Nephron (organoid): ENCODE measurements at regions not wholly inside any gene's neighbourhood (a gene's known extent, or its start where the extent isn't known, plus 50 kb on each side); places are given as distances from the start of the nearest gene placed in this dataset.

Experiments
- H3K27ac Mint-ChIP-seq, 3 experiments: 2 replicates each; pipeline ENCODE4 v1.8.0; 2020; ENCODE audit warnings: mixed read lengths in 3 of 3, mild to moderate bottlenecking in 2 of 3, moderate library complexity in 1 of 3
- H3K27me3 Mint-ChIP-seq: 2 replicates; pipeline ENCODE4 v1.8.0; 2021; ENCODE audit warnings: low read depth, mild to moderate bottlenecking, moderate library complexity, mixed read lengths
- H3K36me3 Mint-ChIP-seq: 2 replicates; pipeline ENCODE4 v1.8.0; 2020; ENCODE audit warnings: low read depth, mixed read lengths
- H3K4me1 Mint-ChIP-seq: 2 replicates; pipeline ENCODE4 v1.8.0; 2020; ENCODE audit warnings: mixed read lengths
- H3K4me3 Mint-ChIP-seq, 3 experiments: 2 replicates each; pipeline ENCODE4 v1.8.0; 2020; ENCODE audit warnings: mild to moderate bottlenecking in 3 of 3, mixed read lengths in 3 of 3, moderate library complexity in 2 of 3
- H3K9me3 Mint-ChIP-seq: 2 replicates; pipeline ENCODE4 v1.8.0; 2020; ENCODE audit warnings: mixed read lengths
- TF ChIP-seq, protein P1 (sequence below), 3 experiments: fragments of 200-600 bp; sonication (generic); IDR thresholded peaks; one replicate each; pipeline ENCODE4 v1.5.0; 2021; ENCODE audit warnings: antibody characterized with exemption in 3 of 3; ENCODE audit not compliant: unreplicated experiment in 3 of 3

GRCh38 chr22:27507111-27507611, 294.4 kb downstream of the MN1 start:
- H3K4me1 Mint-ChIP-seq: peaks cover 73% of the 10 kb centered on the region
- peaks cover 7% of the 10 kb centered on the region for H3K9me3 Mint-ChIP-seq
- no peaks in the 10 kb centered on the region for H3K36me3 Mint-ChIP-seq
- TF ChIP-seq, protein P1, sequence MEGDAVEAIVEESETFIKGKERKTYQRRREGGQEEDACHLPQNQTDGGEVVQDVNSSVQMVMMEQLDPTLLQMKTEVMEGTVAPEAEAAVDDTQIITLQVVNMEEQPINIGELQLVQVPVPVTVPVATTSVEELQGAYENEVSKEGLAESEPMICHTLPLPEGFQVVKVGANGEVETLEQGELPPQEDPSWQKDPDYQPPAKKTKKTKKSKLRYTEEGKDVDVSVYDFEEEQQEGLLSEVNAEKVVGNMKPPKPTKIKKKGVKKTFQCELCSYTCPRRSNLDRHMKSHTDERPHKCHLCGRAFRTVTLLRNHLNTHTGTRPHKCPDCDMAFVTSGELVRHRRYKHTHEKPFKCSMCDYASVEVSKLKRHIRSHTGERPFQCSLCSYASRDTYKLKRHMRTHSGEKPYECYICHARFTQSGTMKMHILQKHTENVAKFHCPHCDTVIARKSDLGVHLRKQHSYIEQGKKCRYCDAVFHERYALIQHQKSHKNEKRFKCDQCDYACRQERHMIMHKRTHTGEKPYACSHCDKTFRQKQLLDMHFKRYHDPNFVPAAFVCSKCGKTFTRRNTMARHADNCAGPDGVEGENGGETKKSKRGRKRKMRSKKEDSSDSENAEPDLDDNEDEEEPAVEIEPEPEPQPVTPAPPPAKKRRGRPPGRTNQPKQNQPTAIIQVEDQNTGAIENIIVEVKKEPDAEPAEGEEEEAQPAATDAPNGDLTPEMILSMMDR (IDR thresholded peaks at IDR 0.05; ENCODE audit: unreplicated experiment in 3 of 3): no peak
- no peak overlapping the region for H3K4me3 Mint-ChIP-seq
- peak overlapping the region in 2 of 3 experiments; percentile 23 to 47 for H3K27ac Mint-ChIP-seq
- H3K27me3 Mint-ChIP-seq: peaks cover 31% of the 10 kb centered on the region

GRCh38 chr22:27507935-27508526, 293.5 kb downstream of the MN1 start:
- Mint-ChIP-seq H3K4me1 (peaks cover 77% of the 10 kb centered on the region), H3K9me3 (peaks cover 4% of the 10 kb centered on the region), H3K36me3 (no peaks in the 10 kb centered on the region), H3K27ac (peak overlapping the region in 2 of 3 experiments; percentile 23 to 67), H3K4me3 (no peak overlapping the region), H3K27me3 (peaks cover 31% of the 10 kb centered on the region)
- TF ChIP-seq, protein P1 (IDR thresholded peaks at IDR 0.05; ENCODE audit: unreplicated experiment in 3 of 3): no peak

GRCh38 chr22:27509132-27509920, 292.2 kb downstream of the MN1 start:
- H3K4me3 Mint-ChIP-seq: peak overlapping the region in 1 of 3 experiments; percentile 8
- H3K4me1 Mint-ChIP-seq: peaks cover 71% of the 10 kb centered on the region
- peaks cover 2% of the 10 kb centered on the region for H3K9me3 Mint-ChIP-seq
- H3K27me3 Mint-ChIP-seq: peaks cover 31% of the 10 kb centered on the region
- H3K27ac Mint-ChIP-seq: peak overlapping the region in 1 of 3 experiments; percentile 69
- TF ChIP-seq, protein P1 (IDR thresholded peaks at IDR 0.05; ENCODE audit: unreplicated experiment in 3 of 3): no peak
- H3K36me3 Mint-ChIP-seq: no peaks in the 10 kb centered on the region

DNA sequence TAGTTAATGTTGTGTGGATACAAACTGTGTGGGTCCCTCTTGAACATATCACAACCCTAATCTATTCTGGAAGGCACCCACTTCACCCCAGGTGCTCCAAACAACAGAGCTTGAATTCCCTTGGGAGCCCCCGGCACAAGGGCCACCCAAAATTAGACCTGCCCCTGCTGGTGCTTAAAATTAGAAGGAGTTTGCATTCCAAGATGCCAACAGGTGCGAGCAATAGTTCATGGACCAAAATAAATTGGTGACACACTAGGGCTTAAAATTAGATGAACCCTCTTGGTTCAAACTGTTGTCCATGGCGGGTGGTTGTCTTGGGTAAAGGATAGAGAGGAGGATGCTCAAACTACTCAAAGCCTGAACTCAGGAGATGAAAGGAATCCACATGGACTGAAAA, 291.5 kb downstream of the MN1 start:
- H3K27me3 Mint-ChIP-seq: peaks cover 27% of the 10 kb centered on the region
- H3K36me3 Mint-ChIP-seq: no peaks in the 10 kb centered on the region

GRCh38 chr22:27512283-27512761, 289.2 kb downstream of the MN1 start:
- Mint-ChIP-seq H3K4me3 (peak overlapping the region in 2 of 3 experiments; percentile 28 to 35), H3K4me1 (peaks cover 85% of the 10 kb centered on the region), H3K36me3 (no peaks in the 10 kb centered on the region), H3K9me3 (peaks cover 2% of the 10 kb centered on the region), H3K27ac (peak overlapping the region; percentile 37 to 98 (median 71)), H3K27me3 (peaks cover 18% of the 10 kb centered on the region)
- TF ChIP-seq, protein P1 (IDR thresholded peaks at IDR 0.05; ENCODE audit: unreplicated experiment in 3 of 3): no peak

More for the DNA sequence above, 291.5 kb downstream of the MN1 start:
- TF ChIP-seq, protein P1 (IDR thresholded peaks at IDR 0.05; ENCODE audit: unreplicated experiment in 3 of 3): no peak
- Mint-ChIP-seq H3K27ac (peak overlapping the region in 2 of 3 experiments; percentile 69 to 98), H3K4me1 (peaks cover 68% of the 10 kb centered on the region), H3K4me3 (peak overlapping the region in 1 of 3 experiments; percentile 35), H3K9me3 (peaks cover 2% of the 10 kb centered on the region)
